ENCODE measurements at regions not wholly inside any gene's neighbourhood (a gene's known extent, or its start where the extent isn't known, plus 50 kb on each side); places are given as distances from the start of the nearest gene placed in this dataset.

DNA sequence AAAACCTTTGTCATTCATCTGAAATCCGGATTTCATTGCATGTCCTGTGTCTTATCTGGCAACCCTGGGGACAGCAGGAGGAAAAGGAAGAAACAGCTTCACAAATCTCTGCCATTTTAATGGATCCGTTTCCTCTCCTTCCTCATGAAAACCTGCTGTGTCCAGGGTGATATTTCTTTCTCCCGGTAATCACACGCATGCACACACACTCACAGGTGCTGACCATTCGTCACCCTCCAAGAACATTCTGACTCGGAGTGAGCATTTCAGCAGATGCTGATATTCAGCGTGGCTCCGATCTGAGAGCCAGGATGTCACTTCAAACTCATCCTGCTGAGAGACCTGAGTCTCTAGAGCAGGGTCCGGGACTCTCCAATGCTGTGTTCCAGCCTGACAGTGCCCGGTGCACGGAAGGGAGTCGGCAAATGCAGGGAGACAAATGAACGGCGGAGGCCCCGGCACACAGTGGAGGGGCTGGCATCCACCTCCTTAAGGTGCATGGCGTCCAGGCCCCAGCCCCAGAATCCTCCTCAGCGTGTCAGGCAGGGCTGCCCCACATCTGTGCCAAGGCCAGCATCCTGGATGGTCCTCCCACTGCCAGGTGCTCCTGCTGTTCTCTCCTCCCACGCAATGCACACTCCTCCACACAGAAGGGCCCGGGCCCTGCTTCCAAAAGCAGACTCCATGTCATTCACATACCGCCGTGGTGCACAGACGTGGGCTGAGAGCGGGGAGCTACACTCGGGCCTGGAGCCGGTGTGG lies 70.7 kb downstream of the RBFOX3 start:
- TF ChIP-seq TEAD4 (CRISPR knock-in tag; IDR thresholded peaks at IDR 0.05) (no peak), ZNF671 (CRISPR knock-in tag; IDR thresholded peaks at IDR 0.05) (no peak), ETV6 (CRISPR knock-in tag; IDR thresholded peaks at IDR 0.05) (no peak), CBFB (CRISPR knock-in tag; IDR thresholded peaks at IDR 0.05; ENCODE audit: low read depth) (no peak), HMGA2 (CRISPR knock-in tag; IDR thresholded peaks at IDR 0.05) (no peak)
- TF ChIP-seq, protein P1, sequence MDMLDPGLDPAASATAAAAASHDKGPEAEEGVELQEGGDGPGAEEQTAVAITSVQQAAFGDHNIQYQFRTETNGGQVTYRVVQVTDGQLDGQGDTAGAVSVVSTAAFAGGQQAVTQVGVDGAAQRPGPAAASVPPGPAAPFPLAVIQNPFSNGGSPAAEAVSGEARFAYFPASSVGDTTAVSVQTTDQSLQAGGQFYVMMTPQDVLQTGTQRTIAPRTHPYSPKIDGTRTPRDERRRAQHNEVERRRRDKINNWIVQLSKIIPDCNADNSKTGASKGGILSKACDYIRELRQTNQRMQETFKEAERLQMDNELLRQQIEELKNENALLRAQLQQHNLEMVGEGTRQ (CRISPR knock-in tag; IDR thresholded peaks at IDR 0.05), result no peak
- TF ChIP-seq, protein P2, sequence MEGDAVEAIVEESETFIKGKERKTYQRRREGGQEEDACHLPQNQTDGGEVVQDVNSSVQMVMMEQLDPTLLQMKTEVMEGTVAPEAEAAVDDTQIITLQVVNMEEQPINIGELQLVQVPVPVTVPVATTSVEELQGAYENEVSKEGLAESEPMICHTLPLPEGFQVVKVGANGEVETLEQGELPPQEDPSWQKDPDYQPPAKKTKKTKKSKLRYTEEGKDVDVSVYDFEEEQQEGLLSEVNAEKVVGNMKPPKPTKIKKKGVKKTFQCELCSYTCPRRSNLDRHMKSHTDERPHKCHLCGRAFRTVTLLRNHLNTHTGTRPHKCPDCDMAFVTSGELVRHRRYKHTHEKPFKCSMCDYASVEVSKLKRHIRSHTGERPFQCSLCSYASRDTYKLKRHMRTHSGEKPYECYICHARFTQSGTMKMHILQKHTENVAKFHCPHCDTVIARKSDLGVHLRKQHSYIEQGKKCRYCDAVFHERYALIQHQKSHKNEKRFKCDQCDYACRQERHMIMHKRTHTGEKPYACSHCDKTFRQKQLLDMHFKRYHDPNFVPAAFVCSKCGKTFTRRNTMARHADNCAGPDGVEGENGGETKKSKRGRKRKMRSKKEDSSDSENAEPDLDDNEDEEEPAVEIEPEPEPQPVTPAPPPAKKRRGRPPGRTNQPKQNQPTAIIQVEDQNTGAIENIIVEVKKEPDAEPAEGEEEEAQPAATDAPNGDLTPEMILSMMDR (IDR thresholded peaks at IDR 0.05), result no peak
- TF ChIP-seq, protein P3, sequence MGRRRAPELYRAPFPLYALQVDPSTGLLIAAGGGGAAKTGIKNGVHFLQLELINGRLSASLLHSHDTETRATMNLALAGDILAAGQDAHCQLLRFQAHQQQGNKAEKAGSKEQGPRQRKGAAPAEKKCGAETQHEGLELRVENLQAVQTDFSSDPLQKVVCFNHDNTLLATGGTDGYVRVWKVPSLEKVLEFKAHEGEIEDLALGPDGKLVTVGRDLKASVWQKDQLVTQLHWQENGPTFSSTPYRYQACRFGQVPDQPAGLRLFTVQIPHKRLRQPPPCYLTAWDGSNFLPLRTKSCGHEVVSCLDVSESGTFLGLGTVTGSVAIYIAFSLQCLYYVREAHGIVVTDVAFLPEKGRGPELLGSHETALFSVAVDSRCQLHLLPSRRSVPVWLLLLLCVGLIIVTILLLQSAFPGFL (CRISPR knock-in tag; IDR thresholded peaks at IDR 0.05; ENCODE audit: borderline replicate concordance), result no peak
- TF ChIP-seq, protein P4, sequence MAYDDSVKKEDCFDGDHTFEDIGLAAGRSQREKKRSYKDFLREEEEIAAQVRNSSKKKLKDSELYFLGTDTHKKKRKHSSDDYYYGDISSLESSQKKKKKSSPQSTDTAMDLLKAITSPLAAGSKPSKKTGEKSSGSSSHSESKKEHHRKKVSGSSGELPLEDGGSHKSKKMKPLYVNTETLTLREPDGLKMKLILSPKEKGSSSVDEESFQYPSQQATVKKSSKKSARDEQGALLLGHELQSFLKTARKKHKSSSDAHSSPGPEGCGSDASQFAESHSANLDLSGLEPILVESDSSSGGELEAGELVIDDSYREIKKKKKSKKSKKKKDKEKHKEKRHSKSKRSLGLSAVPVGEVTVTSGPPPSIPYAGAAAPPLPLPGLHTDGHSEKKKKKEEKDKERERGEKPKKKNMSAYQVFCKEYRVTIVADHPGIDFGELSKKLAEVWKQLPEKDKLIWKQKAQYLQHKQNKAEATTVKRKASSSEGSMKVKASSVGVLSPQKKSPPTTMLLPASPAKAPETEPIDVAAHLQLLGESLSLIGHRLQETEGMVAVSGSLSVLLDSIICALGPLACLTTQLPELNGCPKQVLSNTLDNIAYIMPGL (CRISPR knock-in tag; IDR thresholded peaks at IDR 0.05), result no peak

Data from WTC11 (cell line).